Urinary bladder (tissue), 3 donors: ENCODE measurements at regions not wholly inside any gene's neighbourhood (a gene's known extent, or its start where the extent isn't known, plus 50 kb on each side); places are given as distances from the start of the nearest gene placed in this dataset.

Experiments
- DNase-seq: peaks from one replicate; pipeline ENCODE4 v3.0.0-alpha.2; 2015; ENCODE audit errors: extremely low spot score
- H3K27ac ChIP-seq: one replicate; pipeline ENCODE4 v1.5.1; 2013; ENCODE audit warnings: low read depth, mild to moderate bottlenecking, moderate library complexity
- H3K36me3 ChIP-seq: one replicate; pipeline ENCODE4 v1.6.1; 2013; ENCODE audit warnings: mild to moderate bottlenecking, moderate library complexity; ENCODE audit not compliant: insufficient read depth
- H3K4me1 ChIP-seq: one replicate; pipeline ENCODE4 v1.6.1; 2013; ENCODE audit warnings: mild to moderate bottlenecking, moderate library complexity; ENCODE audit not compliant: insufficient read depth
- H3K4me3 ChIP-seq: one replicate; pipeline ENCODE4 v1.5.1; 2013; ENCODE audit warnings: low read depth, low read length
- WGBS: extraction: QIAGEN DNeasy Blood & Tissue Kit; methylation state at CpG from one replicate; pipeline ENCODE4 v1.1.7; 2013; 5-methylcytosine and 5-hydroxymethylcytosine counted together
- donor health status: healthy with polysubstance abuse.
- donor health status: healthy.

GRCh38 chr11:128330203-128330602 is 257.2 kb downstream of the ETS1 start:
- Histone ChIP-seq H3K27ac (no peak overlapping the region), H3K36me3 (no peaks in the 10 kb centered on the region), H3K4me1 (peaks cover 1% of the 10 kb centered on the region), H3K4me3 (no peak overlapping the region)
- no peak for DNase-seq
- 95% methylated on average over 2 of the region's 2 CpGs for WGBS

DNA sequence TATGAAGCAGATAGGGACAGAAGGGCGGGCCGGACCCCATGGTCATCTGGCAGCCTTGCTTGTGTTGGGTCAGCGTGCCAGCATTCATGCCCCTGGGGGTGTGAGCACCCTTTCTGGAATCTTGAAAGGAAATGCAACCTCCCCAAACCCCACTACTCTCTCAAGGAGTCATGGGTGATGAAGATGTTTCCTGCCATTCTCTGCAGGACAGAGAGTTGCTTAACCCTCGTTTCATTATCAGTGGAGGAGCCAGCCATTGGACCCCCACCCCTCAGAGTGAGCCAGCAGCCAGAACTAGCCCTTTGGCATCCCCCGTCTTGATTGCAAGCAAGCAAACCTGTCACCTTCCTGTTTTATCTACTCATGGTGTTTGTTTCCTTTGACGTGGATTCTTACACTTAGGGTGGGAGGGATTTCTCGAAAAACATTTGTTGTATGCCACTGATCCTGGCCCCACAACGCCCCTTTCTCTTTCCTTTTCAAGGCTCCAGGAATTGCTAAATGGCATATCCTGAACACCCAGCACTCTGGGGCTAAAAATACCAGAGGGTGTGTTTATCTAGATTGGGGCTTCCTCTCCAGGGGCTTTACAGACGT is 258.3 kb downstream of the ETS1 start:
- H3K27ac ChIP-seq = no peak overlapping the region
- no peak for DNase-seq

GRCh38 chr11:128327274-128327673 is 260.1 kb downstream of the ETS1 start:
- Histone ChIP-seq H3K36me3 (no peaks in the 10 kb centered on the region), H3K4me1 (peaks cover 1% of the 10 kb centered on the region), H3K27ac (no peak overlapping the region), H3K4me3 (no peak overlapping the region)
- WGBS = 97% methylated on average over 4 of the region's 4 CpGs
- no peak for DNase-seq

More for the DNA sequence above, 258.3 kb downstream of the ETS1 start:
- Histone ChIP-seq H3K4me3 (no peak overlapping the region), H3K36me3 (no peaks in the 10 kb centered on the region), H3K4me1 (peaks cover 1% of the 10 kb centered on the region)
- 61% methylated on average over 9 of the region's 9 CpGs for WGBS

DNA sequence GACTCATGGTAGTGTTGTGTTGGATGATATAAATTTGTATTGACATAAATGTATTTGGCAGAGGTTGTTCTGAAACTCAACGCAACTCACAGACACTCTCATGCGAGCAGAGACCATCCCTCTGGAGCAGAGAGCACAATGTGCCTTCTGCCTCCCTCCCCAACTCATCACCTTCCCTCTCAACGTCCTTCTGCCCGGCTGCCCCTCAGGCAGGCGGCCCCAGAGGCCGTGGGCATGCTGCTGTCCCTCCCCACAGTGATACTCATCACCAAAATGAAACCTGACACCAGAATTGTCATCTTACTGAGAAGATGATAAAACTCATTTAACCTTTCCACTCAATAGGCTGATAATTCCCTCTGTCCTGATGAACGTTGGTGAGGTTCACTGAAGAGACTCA is 260.6 kb downstream of the ETS1 start:
- H3K4me3 ChIP-seq = no peak overlapping the region
- H3K36me3 ChIP-seq = no peaks in the 10 kb centered on the region
- DNase-seq = no peak
- 69% methylated on average over 7 of the region's 7 CpGs for WGBS
- H3K27ac ChIP-seq = no peak overlapping the region
- H3K4me1 ChIP-seq = peaks cover 1% of the 10 kb centered on the region

GRCh38 chr11:128324531-128325141 is 262.7 kb downstream of the ETS1 start:
- Histone ChIP-seq H3K4me3 (no peak overlapping the region), H3K36me3 (no peaks in the 10 kb centered on the region), H3K4me1 (peaks cover 1% of the 10 kb centered on the region), H3K27ac (no peak overlapping the region)
- DNase-seq = no peak
- 81% methylated on average over 14 of the region's 14 CpGs for WGBS

GRCh38 chr11:128324051-128324481 is 263.3 kb downstream of the ETS1 start:
- Histone ChIP-seq H3K4me3 (no peak overlapping the region), H3K36me3 (no peaks in the 10 kb centered on the region), H3K27ac (peak overlapping the region; percentile 40), H3K4me1 (peaks cover 1% of the 10 kb centered on the region)
- 43% methylated on average over 9 of the region's 9 CpGs for WGBS
- no peak for DNase-seq

DNA sequence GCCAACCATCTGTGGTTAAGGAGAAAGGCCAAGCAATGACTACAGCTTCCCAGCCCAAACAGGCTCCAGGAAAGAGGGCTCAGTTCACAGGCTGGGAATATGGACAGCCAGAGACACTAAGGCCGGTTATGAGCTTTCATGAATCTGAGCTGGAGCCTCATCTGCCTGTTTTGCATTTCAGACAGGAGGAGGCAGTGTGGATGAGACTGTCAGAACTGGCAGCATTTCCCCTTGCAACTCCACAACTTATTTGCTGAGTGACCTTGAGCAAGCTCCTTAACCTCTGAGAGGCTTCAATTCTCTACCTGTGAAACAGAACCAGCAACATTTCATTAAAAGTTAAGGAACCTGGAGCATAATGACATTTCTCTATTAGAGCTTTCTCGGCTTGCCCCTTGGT is 264.0 kb downstream of the ETS1 start:
- H3K27ac ChIP-seq = no peak overlapping the region
- no peak overlapping the region for H3K4me3 ChIP-seq
- peaks cover 1% of the 10 kb centered on the region for H3K4me1 ChIP-seq
- WGBS = 81% methylated on average over 2 of the region's 2 CpGs
- no peaks in the 10 kb centered on the region for H3K36me3 ChIP-seq
- DNase-seq = no peak

DNA sequence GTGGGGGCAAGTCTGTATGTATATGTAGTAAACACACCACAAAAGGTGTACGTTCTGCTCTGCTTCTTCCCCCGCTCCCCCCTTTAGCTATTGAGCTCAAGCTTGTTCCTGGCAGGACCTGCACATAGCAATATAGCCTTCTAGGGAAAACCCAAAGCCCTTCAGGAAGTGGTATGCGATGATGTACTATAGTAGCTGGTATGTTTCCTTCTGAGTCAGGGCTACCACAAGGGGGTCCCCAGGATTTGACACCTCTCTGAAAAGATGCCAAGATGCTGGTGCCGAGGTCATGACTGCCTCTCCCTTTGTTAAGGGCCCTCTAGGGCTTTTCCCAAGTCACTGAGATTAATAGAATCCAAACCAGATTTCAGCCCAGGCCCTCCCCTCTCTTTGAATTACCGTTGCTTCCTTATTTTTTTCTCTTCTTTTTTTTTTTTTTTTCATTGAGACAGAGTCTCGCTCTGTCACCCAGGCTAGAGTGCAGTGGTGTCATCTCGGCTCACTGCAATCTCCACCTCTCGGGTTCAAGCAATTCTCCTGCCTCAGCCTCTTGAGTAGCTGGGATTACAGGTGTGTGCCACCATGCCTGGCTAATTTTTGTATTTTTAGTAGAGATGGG is 268.4 kb downstream of the ETS1 start:
- H3K36me3 ChIP-seq = no peaks in the 10 kb centered on the region
- H3K27ac ChIP-seq = no peak overlapping the region
- 71% methylated on average over 8 of the region's 8 CpGs for WGBS
- DNase-seq = no peak
- no peak overlapping the region for H3K4me3 ChIP-seq
- H3K4me1 ChIP-seq = no peaks in the 10 kb centered on the region

GRCh38 chr11:128316541-128317227 is 270.7 kb downstream of the ETS1 start:
- WGBS = 55% methylated on average over 4 of the region's 4 CpGs
- Histone ChIP-seq H3K36me3 (no peaks in the 10 kb centered on the region), H3K27ac (no peak overlapping the region), H3K4me3 (no peak overlapping the region), H3K4me1 (no peaks in the 10 kb centered on the region)
- DNase-seq = no peak

- H3K36me3 ChIP-seq = no peaks in the 10 kb centered on the region
- no peak overlapping the region for H3K27ac ChIP-seq
- no peak overlapping the region for H3K4me3 ChIP-seq
- H3K4me1 ChIP-seq = no peaks in the 10 kb centered on the region
- WGBS = 80% methylated on average over 3 of the region's 3 CpGs
- no peak for DNase-seq
These were observed 271.4 kb downstream of the ETS1 start for GRCh38 chr11:128315933-128316332.

DNA sequence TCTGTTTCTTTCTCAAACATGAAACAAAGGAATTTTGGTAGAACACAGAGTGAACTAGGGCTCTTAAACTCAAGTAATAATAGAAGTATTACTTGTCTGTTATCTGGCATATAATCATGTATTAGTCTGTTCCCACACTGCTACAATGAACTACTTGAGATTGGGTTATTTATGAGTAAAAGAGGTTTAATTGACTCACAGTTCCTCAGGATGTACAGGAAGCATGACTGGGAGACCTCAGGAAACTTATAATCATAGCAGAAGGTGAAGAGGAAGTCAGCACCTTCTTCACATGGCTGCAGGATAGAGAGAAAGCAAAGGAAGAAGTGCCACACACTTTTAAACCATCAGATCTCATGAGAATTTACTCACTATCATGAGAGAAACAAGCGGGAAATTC is 273.4 kb downstream of the ETS1 start:
- H3K27ac ChIP-seq = no peak overlapping the region
- DNase-seq = no peak
- 96% methylated on average over 1 of the region's 1 CpG for WGBS
- H3K4me3 ChIP-seq = no peak overlapping the region
- no peaks in the 10 kb centered on the region for H3K4me1 ChIP-seq
- no peaks in the 10 kb centered on the region for H3K36me3 ChIP-seq

DNA sequence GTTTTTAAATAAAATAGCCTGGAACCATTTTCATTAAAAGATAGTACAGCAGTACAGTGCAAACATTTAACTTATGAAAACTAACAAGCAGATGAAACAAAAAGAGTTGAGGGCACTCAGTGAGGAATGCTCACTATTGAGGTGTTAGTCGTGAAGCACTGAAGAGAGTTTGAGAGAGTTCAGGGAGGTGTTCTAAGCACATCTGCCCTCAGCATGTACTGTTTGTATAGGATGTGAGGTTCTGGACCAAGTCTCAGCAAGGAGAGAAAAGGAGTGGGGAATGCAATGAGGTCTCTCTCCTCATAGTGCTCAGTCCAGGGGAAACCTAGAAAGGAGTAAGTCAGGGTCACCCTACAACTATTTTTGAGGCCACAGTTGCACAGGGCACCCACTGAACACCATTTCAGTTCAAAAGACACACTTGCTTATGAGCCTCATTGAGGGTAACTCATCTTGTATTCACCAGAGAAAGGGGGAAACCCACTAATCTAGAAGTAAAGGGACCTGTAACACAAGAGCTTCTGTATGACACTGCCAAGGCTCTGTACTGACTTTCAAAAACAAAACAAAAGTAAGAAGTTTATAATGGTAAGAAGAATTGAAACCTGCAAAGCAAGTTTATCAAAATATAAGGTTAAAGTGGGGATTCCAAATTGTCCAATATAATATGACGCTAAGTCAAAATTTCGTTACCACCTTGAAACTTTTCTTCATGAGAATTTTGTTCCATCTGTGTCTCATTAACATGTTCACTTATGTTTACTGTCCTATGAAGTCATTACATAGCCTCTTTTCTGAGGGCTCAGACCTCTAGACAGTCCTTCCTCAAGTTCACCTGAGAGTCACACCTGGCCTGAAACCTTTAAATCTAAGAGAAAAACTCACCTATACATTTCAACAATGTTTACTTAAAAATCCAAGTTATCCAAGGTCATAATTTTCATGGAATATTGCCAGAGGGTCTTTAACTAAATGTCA is 275.3 kb downstream of the ETS1 start:
- no peaks in the 10 kb centered on the region for H3K36me3 ChIP-seq
- no peak overlapping the region for H3K27ac ChIP-seq
- H3K4me1 ChIP-seq = no peaks in the 10 kb centered on the region
- H3K4me3 ChIP-seq = no peak overlapping the region
- no peak for DNase-seq
- 64% methylated on average over 3 of the region's 3 CpGs for WGBS
